Activated CD4-positive, alpha-beta T cell treated with anti-CD3 and anti-CD28 coated beads, Interleukin-2, amount 50 U/mL, for 48 hours (primary cell): ENCODE measurements at regions not wholly inside any gene's neighbourhood (a gene's known extent, or its start where the extent isn't known, plus 50 kb on each side); places are given as distances from the start of the nearest gene placed in this dataset.
"Not testable (repeated sequence)": the region's sequence is repeated elsewhere in the genome, so short reads cannot be mapped to it uniquely, and the experiment has no call there.

Experiments
- DNase-seq, 2 experiments: peaks; one replicate each; pipeline ENCODE4 v3.0.0-alpha.2; 2020

DNA sequence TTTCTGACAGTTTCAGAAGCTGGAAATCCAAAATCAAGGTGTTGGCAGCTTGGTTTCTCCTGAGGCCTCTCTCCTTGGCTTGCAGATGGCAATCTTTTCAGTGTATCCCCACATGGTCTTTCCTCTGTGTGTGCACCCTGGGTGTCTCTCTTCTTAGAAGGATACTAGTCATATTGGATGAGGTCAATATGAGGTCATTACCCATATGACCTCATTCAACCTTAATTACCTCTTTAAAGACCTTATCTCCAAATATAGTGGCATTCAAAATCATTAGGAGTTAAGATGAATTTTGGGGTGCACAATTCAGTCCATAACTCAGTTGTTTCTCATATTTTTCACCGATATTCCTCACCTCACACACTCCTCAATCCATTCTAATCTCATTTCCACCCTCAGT is 92.4 kb upstream of the TGM3 start:
- no peak for DNase-seq

DNA sequence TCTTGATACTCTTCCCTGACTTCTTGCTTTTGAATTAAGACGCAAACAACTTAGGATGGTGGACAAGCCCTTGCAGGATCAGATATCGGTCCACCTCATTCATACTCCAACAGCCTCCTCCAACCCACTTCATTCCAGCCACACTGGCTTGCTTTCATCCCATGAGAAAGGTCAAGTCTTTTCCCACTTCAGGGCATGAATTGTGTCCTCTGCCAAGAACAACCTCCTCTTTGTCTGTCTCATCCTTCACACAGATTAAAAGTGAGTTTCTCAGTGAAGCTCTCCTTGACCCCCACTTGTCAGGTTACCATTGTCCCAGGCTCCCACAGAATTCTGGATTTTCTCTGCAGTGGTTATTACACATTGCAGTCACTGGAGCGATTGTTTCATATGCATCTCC is 91.8 kb upstream of the TGM3 start:
- no peak for DNase-seq

DNA sequence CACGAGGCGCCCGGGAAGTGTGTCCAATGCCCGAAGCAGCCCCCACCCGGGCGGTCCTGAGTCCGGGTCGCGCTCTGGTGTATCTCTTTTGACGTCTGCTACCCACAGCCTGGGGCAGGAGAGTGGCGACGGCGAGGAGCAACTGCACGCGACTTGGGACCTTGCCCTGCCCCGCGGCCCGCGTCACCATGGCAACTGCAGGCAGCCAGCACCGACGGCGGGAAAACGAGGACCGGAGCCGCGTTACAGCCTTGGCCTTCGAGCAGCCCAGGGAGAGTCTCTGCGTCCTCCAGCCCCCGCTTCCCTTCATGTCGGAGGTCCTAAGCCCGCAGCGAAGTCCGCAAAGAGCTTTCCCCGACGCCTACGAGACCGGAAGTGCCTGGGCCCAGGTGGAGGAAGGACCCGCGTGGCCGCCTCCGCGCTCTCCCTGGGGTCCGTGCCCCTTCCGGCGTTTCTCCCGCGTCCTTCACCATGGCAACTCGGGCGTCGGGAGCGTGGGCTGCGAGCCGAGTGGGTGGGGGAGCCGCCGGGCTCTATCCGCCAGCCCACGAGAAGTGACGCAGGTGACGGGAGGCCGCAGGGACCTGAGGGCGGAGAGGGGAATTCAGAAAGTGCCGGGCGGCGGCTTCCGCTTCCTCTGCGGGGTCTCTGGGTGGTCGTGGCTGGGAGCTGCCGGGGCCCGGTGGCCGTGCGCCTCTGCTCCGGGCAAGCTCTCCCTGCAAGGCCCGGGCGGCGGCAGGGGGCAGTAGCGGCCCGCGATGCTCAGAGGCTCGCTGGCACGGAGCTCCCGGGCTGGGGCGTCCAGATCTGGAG is 88.6 kb upstream of the TGM3 start:
- peak; percentile 72 to 79 for DNase-seq

DNA sequence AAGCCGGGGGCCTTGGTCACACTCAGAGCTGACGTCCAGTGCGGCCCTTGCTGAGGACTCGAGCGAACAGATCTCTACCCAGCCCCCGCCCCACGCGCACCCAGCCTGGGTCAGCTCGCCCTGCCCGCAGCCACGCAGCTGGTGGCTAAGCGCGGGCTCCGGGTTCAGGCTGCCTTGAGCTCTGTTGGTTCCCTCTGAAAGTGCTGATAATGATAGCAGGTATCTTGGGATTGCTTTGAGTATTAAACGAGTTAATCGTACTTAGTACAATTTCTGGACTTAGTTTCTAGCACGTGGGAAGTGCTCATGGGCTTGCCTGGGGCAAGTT is 88.1 kb upstream of the TGM3 start:
- DNase-seq, result no peak

DNA sequence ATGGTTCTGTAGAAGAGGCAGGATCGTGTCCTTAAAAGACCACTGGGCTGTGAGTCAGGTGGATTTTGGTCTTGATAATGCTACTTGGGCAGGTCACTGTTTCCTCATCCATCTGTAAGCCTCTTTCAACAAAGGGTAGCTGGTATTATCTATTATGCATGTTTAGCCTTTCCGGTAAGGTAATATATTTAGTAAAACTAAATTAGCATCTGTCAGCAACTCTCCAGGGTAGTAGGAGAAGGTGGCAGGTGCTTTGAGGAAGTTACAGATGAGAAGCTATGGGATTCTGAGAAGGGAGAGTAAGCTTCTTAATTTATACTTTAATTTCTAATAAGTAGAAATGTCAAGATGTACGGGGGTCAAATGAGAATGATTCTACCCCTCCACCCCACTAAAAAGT is 86.9 kb upstream of the TGM3 start:
- DNase-seq, result no peak

DNA sequence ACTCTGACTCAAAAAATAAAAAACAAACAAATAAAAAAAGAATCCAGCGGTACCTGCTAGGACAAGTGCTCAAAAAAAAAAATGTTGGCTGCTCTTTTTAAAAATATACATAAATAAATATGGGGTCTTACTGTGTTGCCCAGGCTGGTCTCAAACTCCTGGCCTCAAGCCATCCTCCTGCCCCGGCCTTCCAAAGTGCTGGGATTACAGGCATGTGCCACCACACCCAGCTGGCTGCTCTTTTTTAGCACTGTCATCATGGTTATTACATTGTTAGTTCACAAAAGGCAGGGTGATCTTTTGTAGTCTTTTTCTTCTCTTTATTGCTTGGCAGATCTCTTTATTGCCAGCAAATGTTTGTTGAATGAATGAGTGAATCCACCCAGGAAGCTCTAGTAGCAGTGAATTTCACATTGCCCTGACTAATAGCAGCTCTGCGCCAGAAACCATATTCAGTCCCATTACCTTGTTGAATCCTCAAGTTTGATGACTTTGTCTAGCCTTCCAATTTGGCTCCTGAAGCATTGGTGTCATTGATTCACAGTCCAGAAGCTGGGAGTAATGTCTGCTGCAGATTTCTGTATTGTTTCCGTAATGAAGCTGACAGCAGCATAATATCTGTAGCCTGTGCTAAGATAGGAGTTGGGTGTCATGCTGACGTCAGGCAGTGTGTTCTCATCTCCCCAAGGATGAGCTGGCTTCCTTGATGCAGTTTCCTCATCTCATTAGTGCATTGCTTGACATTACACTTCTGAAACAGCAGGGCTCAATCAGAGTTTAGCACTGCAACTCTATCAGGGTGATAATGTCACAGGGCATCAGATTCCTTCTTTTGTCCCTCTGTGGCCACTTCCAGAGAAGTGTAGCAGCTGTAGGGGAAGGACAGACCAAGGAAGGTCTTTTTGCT is 84.9 kb upstream of the TGM3 start:
- DNase-seq, result no peak

DNA sequence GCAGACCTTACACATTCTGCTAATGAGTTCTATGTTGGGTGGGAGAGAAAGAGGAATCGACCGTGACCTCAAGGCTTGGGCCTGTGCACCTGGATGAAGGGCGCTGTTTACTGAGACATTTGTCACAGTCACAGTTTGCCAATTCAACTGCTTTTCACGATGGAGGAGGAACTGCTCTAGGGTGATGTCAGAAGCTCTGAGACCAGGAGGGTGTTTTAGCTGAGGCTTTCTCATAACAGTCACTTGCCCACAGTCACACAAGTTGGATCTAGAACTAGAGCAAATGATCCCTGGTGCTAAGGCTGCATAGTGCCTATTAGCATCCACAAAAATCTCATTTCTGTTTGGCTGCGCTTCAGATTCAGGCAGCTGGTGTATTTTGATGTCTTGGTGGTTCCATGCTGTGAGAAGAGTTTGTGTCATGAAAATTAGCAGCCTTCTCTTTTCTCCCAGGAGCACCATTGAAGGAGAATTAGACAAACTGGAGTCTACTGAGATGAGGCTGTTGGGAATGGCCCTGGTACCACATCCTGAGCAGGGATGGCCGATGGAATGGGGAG is 83.3 kb upstream of the TGM3 start:
- no peak for DNase-seq

DNA sequence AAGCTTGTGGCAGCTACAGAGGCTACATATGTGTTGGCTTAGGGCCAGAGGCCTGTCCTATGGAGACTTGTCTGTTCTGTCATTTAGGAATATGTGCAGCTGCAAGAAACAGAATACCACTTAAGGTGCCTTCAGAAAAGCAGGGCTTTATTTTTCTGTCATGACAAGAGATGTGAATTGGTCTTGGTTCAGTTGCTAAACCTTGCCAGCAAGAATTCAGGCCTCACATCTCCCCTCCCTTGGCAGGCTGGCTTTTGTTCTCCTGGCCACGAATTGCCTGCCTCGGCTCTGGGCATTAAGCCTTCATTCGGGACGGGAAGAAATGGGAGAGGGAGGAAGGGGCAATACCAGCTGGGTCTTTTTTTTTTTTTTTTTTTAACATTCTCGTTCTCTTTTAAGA is 82.4 kb upstream of the TGM3 start:
- no peak for DNase-seq

DNA sequence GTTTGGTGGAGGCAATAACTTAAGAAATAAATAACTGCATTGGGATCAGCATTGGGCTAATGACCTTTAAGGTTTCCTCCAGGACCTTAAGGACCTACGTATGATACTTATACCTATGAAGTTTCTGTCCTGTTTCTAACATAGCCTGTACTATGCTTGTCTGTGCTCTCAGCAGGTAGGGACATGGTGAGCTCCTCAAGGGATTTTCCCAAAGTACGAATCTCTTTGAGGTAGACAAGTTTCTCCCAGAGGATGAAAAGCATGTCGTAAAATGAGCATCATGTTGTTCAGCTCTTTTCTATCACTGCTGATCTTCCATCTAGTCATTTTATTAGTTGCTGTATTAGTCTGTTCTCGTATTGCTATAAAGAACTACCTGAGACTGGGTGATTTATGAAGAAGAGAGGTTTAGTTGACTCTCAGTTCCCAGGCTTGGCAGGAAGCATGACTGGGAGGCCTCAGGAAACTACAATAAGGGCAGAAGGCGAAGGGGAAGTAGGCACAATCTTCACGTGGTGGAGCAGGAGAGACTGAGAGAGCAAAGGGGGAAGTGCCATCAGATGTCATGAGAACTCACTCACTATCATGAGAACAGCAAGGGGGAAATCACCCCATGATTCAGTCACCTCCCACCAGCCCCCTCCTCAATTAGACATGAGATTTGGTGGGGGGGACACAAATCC is 77.8 kb upstream of the TGM3 start:
- peak; percentile 18 to 20 for DNase-seq

DNA sequence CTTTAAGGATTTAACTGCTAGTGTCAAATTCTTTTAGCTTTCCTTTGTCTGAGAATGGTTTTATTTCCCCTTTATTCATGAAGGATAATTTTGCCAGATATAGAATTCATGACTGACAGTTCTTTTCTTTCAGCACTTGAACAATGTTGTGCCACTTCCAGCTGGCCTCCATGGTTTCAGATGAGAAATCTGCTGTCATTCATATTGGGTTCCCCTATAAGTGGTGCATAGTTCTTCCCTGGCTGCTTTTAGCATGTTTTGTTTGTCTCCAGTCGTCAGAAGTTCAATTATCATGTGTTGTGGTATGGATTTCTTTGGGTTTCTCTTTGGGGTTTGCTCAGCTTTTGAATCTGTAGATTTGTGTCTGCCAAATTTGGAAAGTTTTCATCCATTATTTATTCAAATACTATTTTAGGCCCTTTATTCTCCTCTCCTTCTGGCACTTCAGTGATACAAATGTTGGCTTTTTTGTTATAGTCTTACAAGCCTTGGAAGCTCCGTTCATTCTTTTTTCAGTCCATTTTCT is 76.3 kb upstream of the TGM3 start:
- DNase-seq, result no peak

DNA sequence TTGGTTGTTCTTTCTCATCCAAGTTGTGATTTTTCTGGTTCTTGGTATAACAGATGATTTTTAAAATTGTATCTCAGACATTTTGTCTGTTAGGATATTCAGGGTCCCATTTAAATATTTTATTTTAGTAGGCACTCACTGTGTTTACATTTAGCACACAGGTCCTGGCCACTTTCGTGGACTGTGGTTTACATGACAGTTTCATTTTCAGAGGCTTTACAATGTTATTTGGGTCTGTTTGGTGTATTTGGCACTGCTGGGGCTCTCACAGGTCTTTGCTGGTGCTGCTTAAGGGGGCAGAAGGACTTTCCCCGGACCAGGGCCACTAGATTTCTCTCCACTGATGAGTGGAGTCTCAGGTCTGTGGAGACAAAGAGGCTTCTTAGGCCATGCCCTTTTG is 75.5 kb upstream of the TGM3 start:
- no peak for DNase-seq

DNA sequence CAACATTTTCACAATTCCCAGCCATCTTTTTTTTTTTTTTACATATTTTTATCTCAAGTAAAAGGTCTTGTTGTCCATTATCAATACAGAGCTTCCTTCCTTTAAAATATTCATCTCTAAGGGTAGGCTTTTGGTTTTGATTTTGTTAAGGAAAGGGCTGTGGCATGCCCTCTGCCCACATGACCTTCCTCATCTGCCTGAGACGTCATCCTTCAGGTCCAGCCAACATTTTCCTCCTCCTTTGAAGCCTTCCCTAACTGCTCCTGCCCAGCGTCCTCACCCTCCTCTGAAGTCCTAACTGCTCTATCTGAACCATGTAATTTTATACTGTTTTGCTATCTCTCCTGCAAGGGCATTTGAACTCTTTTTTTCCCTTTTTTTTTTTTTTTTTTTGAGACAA is 73.9 kb upstream of the TGM3 start:
- DNase-seq, result no peak

DNA sequence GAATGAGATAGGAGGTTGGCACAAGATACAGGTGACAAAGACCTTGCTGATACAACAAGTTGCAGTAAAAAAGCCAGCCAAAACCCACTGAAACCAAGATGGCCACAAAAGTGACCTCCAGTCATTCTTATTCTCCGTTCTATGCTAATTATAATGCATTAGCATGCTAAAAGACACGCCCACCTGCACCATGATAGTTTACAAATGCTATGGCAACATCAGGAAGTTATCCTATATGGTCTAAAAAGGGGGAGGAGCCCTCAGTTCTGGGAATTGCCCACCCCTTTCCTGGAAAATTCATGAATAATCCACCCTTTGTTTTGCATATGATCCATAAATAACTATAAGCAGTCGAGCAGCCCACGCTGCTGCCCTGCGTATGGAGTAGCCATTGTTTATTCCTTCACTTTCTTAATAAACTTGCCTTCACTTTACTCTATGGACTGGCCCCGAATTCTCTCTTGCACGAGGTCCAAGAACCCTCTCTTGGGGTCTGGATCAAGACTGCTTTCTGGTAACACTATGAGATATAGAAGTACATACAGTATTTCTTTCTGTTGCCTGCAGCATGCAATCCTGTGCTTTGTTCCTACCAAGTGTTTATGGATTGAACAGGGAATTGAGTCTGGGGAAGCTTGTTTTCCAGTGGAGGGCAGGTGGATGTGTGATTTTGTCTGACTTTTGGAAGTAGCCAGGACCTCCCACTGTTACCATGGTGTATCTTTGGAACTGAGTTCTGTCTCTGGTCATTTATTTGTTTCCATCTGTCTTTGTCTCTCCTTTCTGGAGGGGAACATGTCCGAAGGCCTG is 72.0 kb upstream of the TGM3 start:
- no peak for DNase-seq

DNA sequence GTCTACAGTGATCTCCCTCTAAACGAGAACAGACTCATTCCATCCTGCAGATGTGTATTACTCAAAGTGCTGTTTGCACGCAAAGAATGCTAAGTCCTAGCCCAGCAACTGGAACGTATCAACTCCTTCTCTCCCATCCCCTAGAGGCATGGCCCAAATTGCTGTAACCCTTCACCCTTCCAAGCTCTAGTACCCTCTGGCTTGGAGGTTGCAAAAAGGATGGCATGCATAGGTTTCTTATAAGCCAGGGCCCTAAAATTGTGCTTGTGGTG is 71.5 kb upstream of the TGM3 start:
- no peak for DNase-seq

DNA sequence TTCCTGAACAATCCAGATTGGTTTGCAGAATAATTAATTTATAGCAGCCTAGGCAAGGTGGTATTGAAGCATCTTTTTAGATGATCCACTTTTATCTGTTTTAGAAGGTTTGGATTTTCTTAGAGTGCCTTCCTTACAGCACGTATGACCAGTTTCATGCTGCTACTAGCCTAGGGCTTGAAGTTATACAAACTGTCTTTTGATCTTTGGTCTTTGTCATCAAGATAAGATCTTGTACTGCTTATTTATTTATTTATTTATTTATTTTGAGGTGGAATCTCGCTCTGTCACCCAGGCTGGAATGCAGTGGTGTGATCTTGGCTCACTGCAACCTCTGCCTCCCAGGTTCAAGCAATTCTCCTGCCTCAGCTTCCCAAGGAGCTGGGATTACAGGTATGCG is 68.5 kb upstream of the TGM3 start:
- not testable (repeated sequence) for DNase-seq

DNA sequence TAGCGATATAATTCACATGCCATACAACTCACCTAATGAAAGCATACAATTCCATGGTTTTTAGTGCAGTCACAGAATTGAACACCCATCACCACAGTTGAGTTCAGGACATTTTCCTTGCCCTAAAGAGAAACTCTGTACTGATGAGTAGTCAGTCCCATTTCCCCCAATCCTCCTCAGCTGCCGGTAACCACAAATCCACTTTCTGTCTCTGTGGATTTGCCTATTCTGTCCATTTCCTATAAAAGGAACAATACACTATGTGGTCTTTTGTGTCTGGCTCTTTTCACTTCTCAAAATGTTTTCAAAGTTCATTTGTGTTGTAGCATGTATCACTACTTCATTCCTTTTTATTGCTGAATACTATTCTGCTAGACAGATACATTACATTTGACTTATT is 67.9 kb upstream of the TGM3 start:
- DNase-seq, result no peak

DNA sequence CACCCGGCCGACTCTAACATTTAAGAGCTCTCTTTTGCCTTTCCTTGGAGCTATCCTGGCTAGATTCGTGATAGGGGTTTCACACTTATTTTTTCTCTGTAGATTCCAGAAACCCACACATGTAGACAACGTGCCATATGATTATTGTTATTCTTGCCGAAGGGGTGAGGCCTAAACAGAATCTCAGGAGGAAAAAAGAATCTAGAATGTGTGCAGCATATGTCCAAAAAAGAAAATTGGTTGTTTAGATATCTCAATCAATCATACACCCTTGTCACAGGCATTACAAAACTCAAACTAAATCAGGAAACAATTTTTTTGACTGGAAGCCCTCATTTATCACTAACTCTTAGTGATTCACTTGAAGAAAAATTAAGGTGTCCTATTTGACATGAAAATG is 66.9 kb upstream of the TGM3 start:
- no peak for DNase-seq

DNA sequence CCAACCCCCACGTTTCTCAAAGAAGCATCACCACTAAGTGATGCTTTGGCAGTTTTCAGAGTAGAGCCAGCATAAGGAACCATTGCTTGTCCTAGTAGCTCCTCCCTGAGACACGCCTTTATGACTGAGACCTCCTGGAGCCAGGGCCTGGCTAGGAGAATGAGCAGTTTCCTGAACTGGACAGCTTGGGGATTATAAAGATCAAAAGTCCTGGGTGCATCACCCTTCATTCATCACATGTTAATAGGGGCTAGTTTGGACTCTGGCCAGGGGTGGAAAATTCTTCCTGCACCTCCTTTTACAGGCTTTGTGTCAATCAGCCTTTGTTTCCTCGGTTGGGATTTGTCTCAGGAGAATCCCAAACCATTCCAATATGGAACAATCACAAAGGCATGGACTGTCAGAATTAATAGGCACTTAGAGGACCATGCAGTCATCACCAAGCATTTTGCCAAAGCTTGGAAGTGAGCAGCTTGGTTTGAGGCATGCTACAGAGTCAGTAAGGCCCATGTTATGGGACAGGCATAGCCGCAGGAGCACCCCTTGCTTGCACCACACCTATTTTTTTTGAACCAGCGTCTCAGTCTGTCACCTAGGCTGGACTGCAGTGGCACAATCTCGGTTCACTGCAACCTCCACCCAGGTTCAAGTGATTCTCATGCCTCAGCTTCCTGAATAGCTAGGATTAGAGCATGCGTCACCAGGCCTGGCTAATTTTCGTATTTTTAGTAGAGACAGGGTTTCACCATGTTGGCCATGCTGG is 64.9 kb upstream of the TGM3 start:
- DNase-seq, result no peak

DNA sequence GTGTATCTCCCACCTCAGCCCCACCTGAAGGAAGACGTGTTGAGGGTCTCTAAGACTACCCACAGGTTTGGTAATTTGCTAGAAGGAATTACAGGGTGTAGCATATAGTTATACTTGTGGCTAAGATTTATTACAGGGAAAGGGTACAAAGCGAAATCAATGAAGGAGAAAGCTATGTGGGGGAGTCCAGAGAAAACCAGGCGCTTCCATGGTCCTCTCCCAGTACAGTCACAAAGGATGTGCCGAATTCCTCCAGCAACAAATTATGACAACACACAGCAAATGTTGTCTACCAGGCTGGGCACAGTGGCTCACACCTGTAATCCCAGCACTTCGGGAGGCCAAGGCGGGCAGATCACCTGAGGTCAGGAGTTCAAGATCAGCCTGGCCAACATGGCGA is 64.1 kb upstream of the TGM3 start:
- DNase-seq, result no peak

DNA sequence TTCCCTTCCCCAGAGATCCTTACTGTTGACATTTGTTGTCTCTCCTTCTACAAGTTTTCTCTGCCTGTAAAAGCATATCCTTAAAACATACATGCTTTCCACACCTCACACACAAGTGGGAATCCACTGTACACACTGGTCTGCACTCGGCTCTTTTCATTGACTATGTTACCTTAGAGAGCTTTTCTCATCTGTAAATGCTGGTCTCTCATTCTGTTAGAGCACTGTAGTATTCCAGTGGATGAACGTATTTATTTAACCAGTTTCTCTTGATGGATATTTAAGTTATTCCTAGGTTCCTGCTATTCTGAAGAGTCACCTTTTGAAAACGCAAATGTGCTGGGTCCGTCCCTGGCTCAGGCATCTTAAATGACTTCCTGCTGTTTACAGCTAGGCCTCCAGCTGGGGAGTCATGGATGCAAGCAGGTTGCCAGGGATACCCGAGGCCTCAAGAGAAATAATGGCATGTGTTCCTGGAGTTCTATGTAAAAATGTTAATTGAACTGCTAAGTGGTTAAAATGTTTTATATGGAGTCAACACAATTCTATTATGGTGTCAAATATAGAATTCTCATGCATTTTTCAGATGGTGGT is 61.1 kb upstream of the TGM3 start:
- DNase-seq, result no peak

DNA sequence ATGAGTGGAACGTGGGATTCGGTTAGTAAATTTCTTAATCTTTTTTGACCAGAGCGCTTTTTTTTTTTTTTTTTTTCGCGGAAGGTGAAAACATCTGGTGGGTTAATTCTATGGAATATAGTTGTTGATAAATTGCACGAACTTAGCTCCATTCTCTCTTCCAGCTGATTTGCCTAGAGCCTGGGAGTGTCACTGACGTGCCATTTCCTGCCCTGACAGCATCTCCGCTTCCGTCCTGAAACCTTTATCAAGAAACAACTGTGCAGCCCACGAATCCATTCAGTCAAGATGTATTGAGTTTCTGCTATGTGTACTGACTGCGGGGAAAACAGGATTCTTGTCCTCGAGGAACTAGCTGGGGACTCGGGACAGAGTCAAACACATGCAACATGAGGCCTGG is 59.5 kb upstream of the TGM3 start:
- DNase-seq, result no peak
